Stimulated activated CD4-positive, alpha-beta T cell treated with anti-CD3 and anti-CD28 coated beads, Interleukin-2, amount 100 ng/mL, for 24 hours (primary cell): ENCODE measurements at regions not wholly inside any gene's neighbourhood (a gene's known extent, or its start where the extent isn't known, plus 50 kb on each side); places are given as distances from the start of the nearest gene placed in this dataset.
"Not testable (repeated sequence)": the region's sequence is repeated elsewhere in the genome, so short reads cannot be mapped to it uniquely, and the experiment has no call there.

Source experiments
- DNase-seq, 2 donors: peaks; one replicate each; pipeline ENCODE4 v3.0.0-alpha.2; 2020

GRCh38 chr4:13678186-13678924 lies 50.8 kb upstream of the BOD1L1 start:
- DNase-seq: no peak

- DNase-seq: no peak
Observed at GRCh38 chr4:13681570-13681969, 54.0 kb upstream of the BOD1L1 start.

GRCh38 chr4:13694256-13694655 lies 66.7 kb upstream of the BOD1L1 start:
- DNase-seq: no peak

GRCh38 chr4:13698296-13698695 lies 70.8 kb upstream of the BOD1L1 start:
- DNase-seq: no peak

- no peak for DNase-seq
Observed at GRCh38 chr4:13700021-13700857, 72.7 kb upstream of the BOD1L1 start.

- DNase-seq: not testable (repeated sequence)
Observed at GRCh38 chr4:13700858-13701140, 73.3 kb upstream of the BOD1L1 start.

GRCh38 chr4:13701937-13702446 lies 74.5 kb upstream of the BOD1L1 start:
- no peak for DNase-seq

- DNase-seq: no peak
Observed at GRCh38 chr4:13703096-13703495, 75.6 kb upstream of the BOD1L1 start.

GRCh38 chr4:13704035-13704434 lies 76.5 kb upstream of the BOD1L1 start:
- no peak for DNase-seq

GRCh38 chr4:13704761-13705160 lies 77.2 kb upstream of the BOD1L1 start:
- DNase-seq: no peak

- DNase-seq: no peak
Observed at GRCh38 chr4:13705521-13706041, 78.1 kb upstream of the BOD1L1 start.

- DNase-seq: no peak
Observed at GRCh38 chr4:13706120-13706519, 78.6 kb upstream of the BOD1L1 start.

GRCh38 chr4:13706716-13707115 lies 79.2 kb upstream of the BOD1L1 start:
- no peak for DNase-seq

- no peak for DNase-seq
Observed at GRCh38 chr4:13710246-13710885, 82.8 kb upstream of the BOD1L1 start.

GRCh38 chr4:13711233-13711785 lies 83.8 kb upstream of the BOD1L1 start:
- no peak for DNase-seq

- DNase-seq: no peak
Observed at GRCh38 chr4:13721894-13722293, 94.4 kb upstream of the BOD1L1 start.

- DNase-seq: no peak
Observed at GRCh38 chr4:13722649-13723048, 95.1 kb upstream of the BOD1L1 start.

GRCh38 chr4:13728761-13729160 lies 101.2 kb upstream of the BOD1L1 start:
- no peak for DNase-seq

- no peak for DNase-seq
Observed at GRCh38 chr4:13731019-13731418, 103.5 kb upstream of the BOD1L1 start.

- DNase-seq: no peak
Observed at GRCh38 chr4:13733817-13734216, 106.3 kb upstream of the BOD1L1 start.

- DNase-seq: no peak
Observed at GRCh38 chr4:13750594-13750993, 123.1 kb upstream of the BOD1L1 start.

- not testable (repeated sequence) for DNase-seq
Observed at GRCh38 chr4:13761581-13761980, 134.1 kb upstream of the BOD1L1 start.

GRCh38 chr4:13762130-13762529 lies 134.6 kb upstream of the BOD1L1 start:
- DNase-seq: no peak
